PC-3 (cell line): ENCODE measurements at regions not wholly inside any gene's neighbourhood (a gene's known extent, or its start where the extent isn't known, plus 50 kb on each side); places are given as distances from the start of the nearest gene placed in this dataset.

ENCODE experiments used
- ATAC-seq: fragments of 200-7000 bp; cut with Tn5 transposase; 2 replicates; pipeline ENCODE4 v1.9.1; 2020; ENCODE audit warnings: mild to moderate bottlenecking, moderate library complexity
- BruUV-seq: library from RNA; stranded (reverse); fragments of 400-500 nt; replicated peaks from 2 replicates; lab custom pipeline; 2021; lab: Mats Ljungman, UMichigan
- CTCF ChIA-PET: fragments of 300-600 bp; sonication (Branson Sonifier 250); formaldehyde crosslinking; loops from one replicate; lab custom pipeline; 2022; ENCODE audit warnings: antibody characterized with exemption; lab: Charles Lee
- POLR2A ChIA-PET: fragments of 300-600 bp; sonication (Branson Sonifier 250); formaldehyde crosslinking; loops from one replicate; lab custom pipeline; 2022; ENCODE audit warnings: antibody characterized with exemption; ENCODE audit not compliant: unreplicated experiment; lab: Charles Lee
- DNase-seq: peaks from one replicate; pipeline ENCODE4 v3.0.0-alpha.2; 2015
- H2AFZ ChIP-seq: fragments of 300-600 bp; sonication (generic); 2 replicates; pipeline ENCODE4 v1.6.0; 2016; ENCODE audit warnings: antibody characterized with exemption, low read length
- H3F3A ChIP-seq: fragments of 300-600 bp; sonication (generic); one replicate; pipeline ENCODE4 v1.6.0; 2017; ENCODE audit warnings: antibody characterized with exemption, low read length, control low read depth, mild to moderate bottlenecking; ENCODE audit not compliant: unreplicated experiment
- H3K27ac ChIP-seq: fragments of 300-600 bp; sonication (generic); 2 replicates; pipeline ENCODE4 v1.5.1; 2016; ENCODE audit warnings: mild to moderate bottlenecking, low read length
- H3K27me3 ChIP-seq: fragments of 300-600 bp; sonication (generic); 2 replicates; pipeline ENCODE4 v1.6.1; 2016; ENCODE audit warnings: low read length, mixed read lengths
- H3K36me3 ChIP-seq: fragments of 300-600 bp; sonication (generic); 2 replicates; pipeline ENCODE4 v1.6.1; 2016; ENCODE audit warnings: low read depth, mixed run types, low read length, mixed read lengths
- H3K4me1 ChIP-seq: fragments of 300-600 bp; sonication (generic); 2 replicates; pipeline ENCODE4 v1.5.1; 2016; ENCODE audit warnings: low read length; ENCODE audit not compliant: insufficient read depth
- H3K4me2 ChIP-seq: fragments of 300-600 bp; sonication (generic); 2 replicates; pipeline ENCODE4 v1.6.0; 2016; ENCODE audit warnings: low read length
- H3K4me3 ChIP-seq: fragments of 300-600 bp; sonication (generic); 2 replicates; pipeline ENCODE4 v1.5.1; 2016; ENCODE audit warnings: mild to moderate bottlenecking, low read length, mixed read lengths
- H3K79me2 ChIP-seq: fragments of 300-600 bp; sonication (generic); 2 replicates; pipeline ENCODE4 v1.6.1; 2017; ENCODE audit warnings: low read length, mixed read lengths
- H3K9ac ChIP-seq: fragments of 300-600 bp; sonication (generic); 2 replicates; pipeline ENCODE4 v1.6.0; 2016; ENCODE audit warnings: mild to moderate bottlenecking, low read length
- H3K9me2 ChIP-seq: fragments of 300-600 bp; sonication (generic); replicated peaks from 2 replicates; pipeline ENCODE4 v1.6.1; 2016; ENCODE audit warnings: mixed run types, low read length, mixed read lengths
- H3K9me3 ChIP-seq: fragments of 300-600 bp; sonication (generic); 2 replicates; pipeline ENCODE4 v1.6.1; 2016; ENCODE audit warnings: low read length, mixed read lengths
- H4K20me1 ChIP-seq: fragments of 300-600 bp; sonication (generic); 2 replicates; pipeline ENCODE4 v1.6.1; 2016; ENCODE audit warnings: low read length, mixed read lengths
- EZH2 ChIP-seq: fragments of 300-600 bp; sonication (generic); IDR thresholded peaks from one replicate; pipeline ENCODE4 v1.6.1; 2017; ENCODE audit warnings: antibody characterized with exemption, mild to moderate bottlenecking, low read length; ENCODE audit not compliant: unreplicated experiment
- EZH2phosphoT487 ChIP-seq: fragments of 300-600 bp; sonication (generic); IDR thresholded peaks from 2 replicates; pipeline ENCODE4 v1.6.1; 2018; ENCODE audit warnings: mild to moderate bottlenecking, antibody characterized with exemption, low read length, borderline replicate concordance
- intact Hi-C: fragments of 100-400 bp; cut with micrococcal nuclease; formaldehyde crosslinking; loops from 2 replicates; pipeline ENCODE4 v1.9.0; 2023
- TF ChIP-seq, protein P1 (sequence below): fragments of 300-600 bp; sonication (generic); conservative IDR thresholded peaks from 2 replicates; pipeline ENCODE4 v1.5.1; 2017; ENCODE audit warnings: antibody characterized with exemption, low read depth, mild to moderate bottlenecking, low read length

- intact Hi-C loops = no loop called here
- no peak overlapping the region for H3K9ac ChIP-seq
- POLR2A ChIA-PET = no interaction called here
- H3K4me3 ChIP-seq = no peak overlapping the region
- ATAC-seq (no peak), DNase-seq (no peak)
- H3K9me3 ChIP-seq = peaks cover 18% of the 10 kb centered on the region; the same call in 1 of the 2 replicates
- no TSS peak for BruUV-seq
- H3K36me3 ChIP-seq = no peaks in the 10 kb centered on the region
- no peaks in the 10 kb centered on the region for H4K20me1 ChIP-seq
- H3K4me1 ChIP-seq = no peaks in the 10 kb centered on the region
- no peak for TF ChIP-seq EZH2
- no peak for TF ChIP-seq EZH2phosphoT487
- TF ChIP-seq, protein P1, sequence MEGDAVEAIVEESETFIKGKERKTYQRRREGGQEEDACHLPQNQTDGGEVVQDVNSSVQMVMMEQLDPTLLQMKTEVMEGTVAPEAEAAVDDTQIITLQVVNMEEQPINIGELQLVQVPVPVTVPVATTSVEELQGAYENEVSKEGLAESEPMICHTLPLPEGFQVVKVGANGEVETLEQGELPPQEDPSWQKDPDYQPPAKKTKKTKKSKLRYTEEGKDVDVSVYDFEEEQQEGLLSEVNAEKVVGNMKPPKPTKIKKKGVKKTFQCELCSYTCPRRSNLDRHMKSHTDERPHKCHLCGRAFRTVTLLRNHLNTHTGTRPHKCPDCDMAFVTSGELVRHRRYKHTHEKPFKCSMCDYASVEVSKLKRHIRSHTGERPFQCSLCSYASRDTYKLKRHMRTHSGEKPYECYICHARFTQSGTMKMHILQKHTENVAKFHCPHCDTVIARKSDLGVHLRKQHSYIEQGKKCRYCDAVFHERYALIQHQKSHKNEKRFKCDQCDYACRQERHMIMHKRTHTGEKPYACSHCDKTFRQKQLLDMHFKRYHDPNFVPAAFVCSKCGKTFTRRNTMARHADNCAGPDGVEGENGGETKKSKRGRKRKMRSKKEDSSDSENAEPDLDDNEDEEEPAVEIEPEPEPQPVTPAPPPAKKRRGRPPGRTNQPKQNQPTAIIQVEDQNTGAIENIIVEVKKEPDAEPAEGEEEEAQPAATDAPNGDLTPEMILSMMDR = no peak
- H3K9me2 ChIP-seq = no peaks in the 10 kb centered on the region
- H3K27ac ChIP-seq = no peak overlapping the region
- no peaks in the 10 kb centered on the region for H3F3A ChIP-seq
- no peaks in the 10 kb centered on the region for H3K79me2 ChIP-seq
- H3K27me3 ChIP-seq = no peaks in the 10 kb centered on the region
- H2AFZ ChIP-seq = no peak overlapping the region
- CTCF ChIA-PET = no interaction called here
- H3K4me2 ChIP-seq = no peak overlapping the region
Observed at GRCh38 chr14:82757776-82758175, 1224.1 kb upstream of the SEL1L start.

DNA sequence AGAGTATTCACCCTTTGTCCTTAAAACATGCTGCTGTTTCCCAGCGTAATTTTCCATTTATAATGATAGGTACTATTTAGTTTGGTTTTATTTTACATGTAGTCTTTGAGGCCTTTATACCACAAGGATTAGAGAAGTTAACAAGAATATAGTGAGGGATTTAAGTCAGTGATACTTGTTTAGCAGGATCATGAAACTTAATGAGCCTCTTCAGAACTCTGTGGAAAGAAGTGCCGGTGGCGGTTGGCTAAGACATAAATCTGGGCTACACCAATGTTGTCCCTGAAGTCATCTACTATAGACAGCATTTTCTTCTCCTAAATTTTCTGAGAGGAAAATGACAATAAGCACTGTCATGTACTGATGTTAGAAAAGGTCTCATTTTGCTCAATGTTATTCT is 1226.0 kb upstream of the SEL1L start:
- POLR2A ChIA-PET = no interaction called here
- Histone ChIP-seq H3K27ac (no peak overlapping the region), H3K9me3 (peaks cover 8% of the 10 kb centered on the region; the same call in 1 of the 2 replicates), H3K27me3 (no peaks in the 10 kb centered on the region), H3K9ac (no peak overlapping the region), H3K9me2 (no peaks in the 10 kb centered on the region), H3K36me3 (no peaks in the 10 kb centered on the region), H3K4me2 (no peak overlapping the region), H4K20me1 (no peaks in the 10 kb centered on the region), H3K79me2 (no peaks in the 10 kb centered on the region), H3F3A (no peaks in the 10 kb centered on the region), H3K4me1 (no peaks in the 10 kb centered on the region), H2AFZ (no peak overlapping the region), H3K4me3 (no peak overlapping the region)
- intact Hi-C loops = no loop called here
- no peak for DNase-seq
- no TSS peak for BruUV-seq
- CTCF ChIA-PET = no interaction called here
- no peak for ATAC-seq
- TF ChIP-seq, protein P1 = no peak
- TF ChIP-seq EZH2 (no peak), EZH2phosphoT487 (no peak)

DNA sequence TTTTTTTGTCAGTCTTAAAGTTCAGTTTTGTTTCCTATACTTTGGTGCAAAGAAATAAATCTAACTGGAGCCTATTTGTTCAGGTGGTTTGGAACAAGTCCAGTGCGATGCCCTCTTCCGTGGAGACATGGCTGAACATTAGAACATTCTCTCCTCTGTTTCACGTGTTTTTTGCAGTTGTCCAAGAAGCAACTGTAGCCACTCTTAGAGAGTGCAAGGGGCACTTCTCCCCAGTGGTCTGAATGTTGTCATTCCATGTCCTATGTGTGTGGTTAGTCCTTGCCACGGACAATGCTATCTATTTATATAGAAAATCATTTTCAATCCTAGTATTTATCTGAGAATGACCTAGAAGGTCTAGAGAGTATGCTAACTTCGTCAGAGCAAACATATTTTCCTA is 1232.5 kb upstream of the SEL1L start:
- Histone ChIP-seq H3K27ac (no peak overlapping the region), H3K36me3 (no peaks in the 10 kb centered on the region), H3F3A (no peaks in the 10 kb centered on the region), H3K79me2 (no peaks in the 10 kb centered on the region), H2AFZ (no peak overlapping the region), H3K27me3 (no peaks in the 10 kb centered on the region), H3K9me3 (0 out of 2 replicates have a peak, but pooled peaks cover 3% of the 10 kb centered on the region), H3K9me2 (no peaks in the 10 kb centered on the region), H3K4me1 (no peaks in the 10 kb centered on the region), H3K9ac (no peak overlapping the region), H4K20me1 (no peaks in the 10 kb centered on the region), H3K4me3 (no peak overlapping the region), H3K4me2 (no peak overlapping the region)
- ChIA-PET CTCF (no interaction called here), POLR2A (no interaction called here)
- DNase-seq (no peak), ATAC-seq (no peak)
- TF ChIP-seq, protein P1 = no peak
- no peak for TF ChIP-seq EZH2phosphoT487
- no peak for TF ChIP-seq EZH2
- BruUV-seq = no TSS peak
- intact Hi-C loops = no loop called here
